ENCODE measurements at regions not wholly inside any gene's neighbourhood (a gene's known extent, or its start where the extent isn't known, plus 50 kb on each side); places are given as distances from the start of the nearest gene placed in this dataset.

DNA sequence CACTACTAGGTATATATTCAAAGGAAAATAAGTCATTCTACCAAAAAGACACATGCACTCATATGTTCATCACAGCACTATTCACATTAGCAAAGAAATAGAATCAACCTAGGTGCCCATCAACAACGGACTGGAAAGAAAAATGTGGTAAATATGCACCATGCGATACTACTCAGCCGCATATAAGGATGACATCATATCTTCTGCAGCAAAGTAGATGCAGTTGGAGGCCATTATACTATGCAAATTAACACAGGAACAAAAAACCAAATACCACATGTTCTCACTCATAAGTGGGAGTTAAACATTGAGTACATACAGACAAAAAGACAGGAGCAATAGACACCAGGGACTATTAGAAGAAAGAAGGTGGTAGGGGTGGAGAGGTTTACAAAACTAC is 412.1 kb upstream of the CWC22 start:
- H3K27me3 Mint-ChIP-seq, result no peaks in the 10 kb centered on the region
- H3K4me3 Mint-ChIP-seq, result no peak overlapping the region
- no peaks in the 10 kb centered on the region for H3K36me3 Mint-ChIP-seq (ENCODE audit: low read depth)
- ATAC-seq (no peak), DNase-seq (no peak)
- H3K4me1 Mint-ChIP-seq, result no peaks in the 10 kb centered on the region
- H3K27ac Mint-ChIP-seq, result no peak overlapping the region
- no peaks in the 10 kb centered on the region for H3K9me3 ChIP-seq (ENCODE audit: control insufficient read depth, low read length, poor library complexity, severe bottlenecking)

DNA sequence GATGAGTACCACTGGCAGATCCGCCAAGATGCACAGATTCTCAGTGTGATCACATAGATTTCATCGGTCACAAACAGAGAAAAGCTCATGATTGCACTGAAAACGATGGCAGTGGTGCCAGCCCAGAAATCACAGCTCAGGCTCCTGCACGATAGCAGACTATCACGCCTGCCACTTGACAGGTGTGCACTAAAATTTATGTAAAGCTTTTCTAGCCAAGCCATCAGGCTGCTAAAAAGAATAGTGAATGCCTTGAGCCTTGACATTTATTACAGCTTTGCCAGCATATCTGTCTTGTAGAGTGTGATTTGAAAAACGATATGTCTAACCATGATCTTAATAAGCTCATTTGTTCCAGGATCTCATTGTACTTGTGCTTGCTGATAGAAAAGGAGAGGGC is 409.5 kb upstream of the CWC22 start:
- no peaks in the 10 kb centered on the region for H3K27me3 Mint-ChIP-seq
- H3K4me1 Mint-ChIP-seq, result no peaks in the 10 kb centered on the region
- no peak for ATAC-seq
- no peaks in the 10 kb centered on the region for H3K36me3 Mint-ChIP-seq (ENCODE audit: low read depth)
- H3K4me3 Mint-ChIP-seq, result no peak overlapping the region
- no peaks in the 10 kb centered on the region for H3K9me3 ChIP-seq (ENCODE audit: control insufficient read depth, low read length, poor library complexity, severe bottlenecking)
- no peak overlapping the region for H3K27ac Mint-ChIP-seq
- DNase-seq, result no peak

DNA sequence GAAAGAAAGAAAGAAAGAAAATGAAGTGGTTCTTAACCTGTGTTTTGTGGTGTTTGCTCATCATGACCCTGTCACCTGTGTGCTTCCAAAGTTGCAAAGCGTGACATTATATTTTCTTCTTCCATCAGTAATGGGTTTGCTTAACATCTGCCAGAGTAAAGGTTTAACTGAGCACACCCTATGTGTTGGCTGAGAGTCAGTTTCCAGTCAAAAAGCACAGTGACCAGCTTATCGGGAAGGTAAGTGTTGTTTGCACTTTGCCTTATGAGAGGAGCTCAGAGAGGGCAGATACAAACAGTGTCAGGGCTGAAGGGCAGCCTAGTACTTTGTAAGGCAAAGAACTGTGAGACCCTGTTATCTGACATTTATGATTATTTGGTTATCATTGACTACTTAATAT is 406.2 kb upstream of the CWC22 start:
- no peak for ATAC-seq
- Mint-ChIP-seq H3K36me3 (ENCODE audit: low read depth) (no peaks in the 10 kb centered on the region), H3K27me3 (no peaks in the 10 kb centered on the region)

DNA sequence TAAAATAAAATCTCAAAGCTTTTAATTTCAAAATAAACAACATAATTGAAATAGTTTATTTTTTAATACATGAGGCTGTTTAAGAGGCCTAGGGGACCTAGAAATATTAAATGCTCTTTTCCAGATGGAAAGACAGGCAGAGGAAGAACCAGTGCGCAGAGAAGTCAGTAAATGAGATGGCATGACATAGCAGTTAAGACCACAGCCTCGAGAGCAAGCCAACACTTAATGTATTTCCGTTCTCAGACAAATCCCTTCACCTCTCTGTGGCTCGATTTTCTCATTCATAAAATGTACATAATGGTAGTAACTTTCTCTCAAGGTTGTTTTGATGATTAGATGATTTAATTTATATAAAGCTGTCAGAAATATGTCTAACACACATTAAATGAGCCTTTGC is 405.1 kb upstream of the CWC22 start:
- DNase-seq (no peak), ATAC-seq (no peak)
- Mint-ChIP-seq H3K4me3 (no peak overlapping the region), H3K36me3 (ENCODE audit: low read depth) (no peaks in the 10 kb centered on the region), H3K27ac (no peak overlapping the region), H3K27me3 (no peaks in the 10 kb centered on the region), H3K4me1 (no peaks in the 10 kb centered on the region)
- H3K9me3 ChIP-seq (ENCODE audit: control insufficient read depth, low read length, poor library complexity, severe bottlenecking), result no peaks in the 10 kb centered on the region

More for the DNA sequence above, 406.2 kb upstream of the CWC22 start:
- no peak overlapping the region for H3K4me3 Mint-ChIP-seq
- no peak for DNase-seq
- no peak overlapping the region for H3K27ac Mint-ChIP-seq
- H3K9me3 ChIP-seq (ENCODE audit: control insufficient read depth, low read length, poor library complexity, severe bottlenecking), result no peaks in the 10 kb centered on the region
- H3K4me1 Mint-ChIP-seq, result no peaks in the 10 kb centered on the region

DNA sequence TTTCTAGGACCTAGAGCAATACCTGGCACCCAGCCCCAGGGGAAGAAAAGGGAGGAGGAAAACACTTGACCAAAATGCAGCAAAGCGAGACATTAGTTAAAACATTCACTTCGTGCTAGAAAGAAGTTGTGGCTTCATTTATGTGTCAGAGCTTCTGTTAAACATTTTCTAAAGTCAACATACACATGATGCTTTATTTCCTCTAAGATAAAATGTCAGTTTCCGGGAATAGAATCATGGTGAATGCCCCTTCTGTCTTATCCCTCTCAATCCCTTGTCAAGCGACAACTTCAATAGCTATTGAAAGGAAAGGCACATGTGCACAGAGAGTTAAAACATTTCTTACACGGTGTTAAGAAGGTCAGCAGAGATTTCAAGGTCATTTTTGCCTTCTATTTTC is 404.6 kb upstream of the CWC22 start:
- Mint-ChIP-seq H3K36me3 (ENCODE audit: low read depth) (no peaks in the 10 kb centered on the region), H3K4me3 (no peak overlapping the region), H3K27me3 (no peaks in the 10 kb centered on the region), H3K4me1 (no peaks in the 10 kb centered on the region), H3K27ac (no peak overlapping the region)
- DNase-seq (no peak), ATAC-seq (no peak)
- H3K9me3 ChIP-seq (ENCODE audit: control insufficient read depth, low read length, poor library complexity, severe bottlenecking), result no peaks in the 10 kb centered on the region

DNA sequence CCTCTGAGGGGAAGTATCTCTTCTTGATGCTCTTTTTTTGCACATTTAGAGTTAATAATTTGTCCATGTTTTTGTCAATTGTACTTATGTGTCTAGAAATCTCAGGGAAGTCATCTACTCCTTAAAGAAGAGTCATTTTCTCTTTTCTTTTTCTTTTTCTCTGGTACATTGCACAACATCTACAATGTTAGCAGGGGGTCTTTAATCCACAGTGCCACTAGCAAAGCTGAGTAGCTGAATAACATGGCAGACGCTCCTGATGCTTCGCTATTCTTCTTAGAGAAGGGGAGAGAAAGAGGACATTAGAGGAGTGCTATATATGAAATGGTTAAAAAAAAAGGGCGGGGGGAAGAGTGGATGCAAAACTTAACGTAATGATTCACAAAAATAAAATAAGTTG is 399.6 kb upstream of the CWC22 start:
- no peak overlapping the region for H3K27ac Mint-ChIP-seq
- ATAC-seq (no peak), DNase-seq (no peak)
- H3K27me3 Mint-ChIP-seq, result no peaks in the 10 kb centered on the region
- no peaks in the 10 kb centered on the region for H3K4me1 Mint-ChIP-seq
- H3K4me3 Mint-ChIP-seq, result no peak overlapping the region
- no peaks in the 10 kb centered on the region for H3K36me3 Mint-ChIP-seq (ENCODE audit: low read depth)
- no peaks in the 10 kb centered on the region for H3K9me3 ChIP-seq (ENCODE audit: control insufficient read depth, low read length, poor library complexity, severe bottlenecking)

DNA sequence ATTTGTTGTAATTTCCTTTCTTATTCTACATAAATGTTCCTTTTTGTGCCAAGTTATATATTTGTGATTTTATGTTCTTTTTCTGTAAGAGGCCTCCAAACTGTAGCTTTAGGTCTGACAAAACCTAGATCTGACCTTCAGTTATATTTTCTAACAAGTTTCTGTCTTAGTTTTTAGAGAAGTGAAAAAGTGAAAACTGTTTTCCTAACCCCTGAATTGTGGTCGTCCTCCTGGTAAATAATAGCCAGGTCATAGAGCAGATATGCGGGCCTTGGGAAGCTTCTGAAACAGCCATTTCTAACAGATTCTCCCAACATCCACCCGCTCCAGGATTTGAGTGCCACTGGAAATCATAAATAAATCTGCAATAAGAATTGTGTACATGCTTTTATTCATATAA is 398.4 kb upstream of the CWC22 start:
- no peak for DNase-seq
- no peaks in the 10 kb centered on the region for H3K27me3 Mint-ChIP-seq
- no peaks in the 10 kb centered on the region for H3K36me3 Mint-ChIP-seq (ENCODE audit: low read depth)
- ATAC-seq, result no peak
- H3K4me3 Mint-ChIP-seq, result no peak overlapping the region
- H3K9me3 ChIP-seq (ENCODE audit: control insufficient read depth, low read length, poor library complexity, severe bottlenecking), result no peaks in the 10 kb centered on the region
- no peaks in the 10 kb centered on the region for H3K4me1 Mint-ChIP-seq
- no peak overlapping the region for H3K27ac Mint-ChIP-seq

DNA sequence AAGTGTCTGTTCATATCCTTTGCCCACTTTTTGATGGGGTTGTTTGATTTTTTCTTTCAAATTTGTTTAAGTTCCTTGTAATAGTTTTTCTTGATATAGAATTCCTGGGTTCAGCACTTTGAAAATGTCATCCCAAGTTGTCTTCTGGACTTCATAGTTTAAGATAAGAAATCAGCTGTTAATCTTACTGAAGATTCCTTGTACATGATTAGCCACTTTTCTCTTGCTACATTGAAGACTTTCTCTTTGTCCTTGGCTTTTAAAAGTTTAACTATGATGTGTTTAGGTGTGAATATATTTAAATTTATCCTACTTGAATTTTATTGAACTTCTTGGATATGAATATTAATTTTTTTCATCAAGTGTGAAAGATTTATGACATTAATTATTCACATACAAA is 387.2 kb upstream of the CWC22 start:
- Mint-ChIP-seq H3K27ac (no peak overlapping the region), H3K4me1 (no peaks in the 10 kb centered on the region), H3K36me3 (ENCODE audit: low read depth) (no peaks in the 10 kb centered on the region), H3K4me3 (no peak overlapping the region), H3K27me3 (no peaks in the 10 kb centered on the region)
- no peak for DNase-seq
- no peaks in the 10 kb centered on the region for H3K9me3 ChIP-seq (ENCODE audit: control insufficient read depth, low read length, poor library complexity, severe bottlenecking)
- no peak for ATAC-seq

DNA sequence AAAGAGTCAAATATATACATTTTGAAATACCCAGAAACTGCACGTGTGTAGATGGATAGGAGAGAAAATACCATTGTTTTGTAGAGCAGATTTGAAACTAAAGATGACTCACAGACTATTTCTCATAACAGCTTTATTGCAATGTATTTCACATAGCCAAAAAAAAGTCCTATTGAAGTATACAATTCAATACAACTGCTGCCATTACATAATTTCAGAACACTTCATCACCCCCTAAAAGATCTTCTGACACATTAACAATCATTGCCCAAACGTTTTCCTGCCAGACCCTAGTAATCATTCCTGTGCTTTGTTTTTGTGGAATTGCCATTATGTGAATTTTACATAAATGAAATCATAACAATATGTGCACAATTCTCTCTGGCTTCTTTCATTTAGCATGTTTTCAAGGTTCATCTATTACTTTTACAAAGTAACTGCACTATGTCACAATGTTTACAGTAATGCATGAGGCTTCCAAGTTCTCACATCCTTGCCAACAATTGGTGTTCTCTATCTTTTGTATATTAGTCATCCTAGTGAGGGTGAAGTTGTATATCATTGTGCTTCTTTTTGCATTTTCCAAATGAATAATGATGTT is 378.6 kb upstream of the CWC22 start:
- no peaks in the 10 kb centered on the region for H3K27me3 Mint-ChIP-seq
- H3K36me3 Mint-ChIP-seq (ENCODE audit: low read depth), result no peaks in the 10 kb centered on the region
- no peak for ATAC-seq
- no peak for DNase-seq
- H3K4me1 Mint-ChIP-seq, result no peaks in the 10 kb centered on the region
- H3K4me3 Mint-ChIP-seq, result no peak overlapping the region
- no peak overlapping the region for H3K27ac Mint-ChIP-seq
- no peaks in the 10 kb centered on the region for H3K9me3 ChIP-seq (ENCODE audit: control insufficient read depth, low read length, poor library complexity, severe bottlenecking)

DNA sequence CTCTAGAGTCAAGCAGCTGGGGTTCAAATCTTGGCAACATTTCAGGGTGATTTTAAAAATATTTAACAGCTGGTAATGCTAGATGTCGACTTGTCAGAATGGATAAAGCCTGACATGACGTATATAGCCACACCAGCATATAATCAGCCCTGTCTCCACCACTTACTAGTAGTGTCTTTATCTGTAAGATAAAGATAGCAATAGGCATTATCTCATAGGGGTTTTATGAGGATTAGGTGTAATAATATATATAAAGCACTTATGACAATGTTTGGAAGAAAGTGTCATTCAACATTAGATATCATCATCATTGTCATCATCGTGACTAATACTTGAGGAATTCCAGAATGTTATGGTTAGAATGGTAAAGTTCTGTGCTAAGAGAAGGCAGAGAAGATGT is 369.0 kb upstream of the CWC22 start:
- no peaks in the 10 kb centered on the region for H3K27me3 Mint-ChIP-seq
- H3K4me1 Mint-ChIP-seq, result no peaks in the 10 kb centered on the region
- ATAC-seq, result no peak
- no peak overlapping the region for H3K4me3 Mint-ChIP-seq
- DNase-seq, result no peak
- no peaks in the 10 kb centered on the region for H3K9me3 ChIP-seq (ENCODE audit: control insufficient read depth, low read length, poor library complexity, severe bottlenecking)
- H3K36me3 Mint-ChIP-seq (ENCODE audit: low read depth), result no peaks in the 10 kb centered on the region
- H3K27ac Mint-ChIP-seq, result no peak overlapping the region

DNA sequence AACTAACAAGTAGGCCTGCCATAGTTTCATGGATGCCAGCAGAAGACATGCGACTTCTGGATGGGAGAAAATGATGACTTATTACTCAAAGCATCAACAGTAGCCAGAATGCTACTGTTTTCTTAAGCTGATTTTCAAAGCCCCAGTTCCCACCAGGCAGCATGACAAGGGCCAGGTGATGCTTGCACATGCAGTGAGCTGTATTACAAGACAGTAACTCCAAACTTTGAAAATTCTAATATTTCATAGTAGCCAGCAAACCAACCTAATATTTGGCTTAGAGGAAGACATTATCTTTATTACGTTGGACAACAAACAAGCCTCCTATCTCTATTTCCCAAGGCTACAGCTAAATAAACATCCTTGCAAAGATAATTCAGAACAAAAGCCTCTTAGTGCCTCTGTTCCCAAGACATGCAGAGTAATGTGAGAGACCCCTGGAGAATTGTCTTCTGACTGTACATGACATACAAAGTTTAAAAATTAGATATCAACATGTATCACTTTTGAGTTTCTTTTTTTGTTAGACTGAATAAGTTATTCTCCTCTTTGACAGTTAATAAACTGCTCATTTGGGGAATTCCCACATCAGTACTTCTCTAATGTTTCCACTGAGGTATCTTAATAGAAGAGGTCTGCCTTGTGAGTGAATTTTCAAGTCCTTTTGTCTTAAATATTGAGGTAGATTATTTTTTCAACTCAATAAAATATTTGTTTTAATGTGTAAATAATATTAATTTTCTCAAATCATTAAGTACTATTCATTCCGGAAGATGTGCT is 367.6 kb upstream of the CWC22 start:
- H3K36me3 Mint-ChIP-seq (ENCODE audit: low read depth), result no peaks in the 10 kb centered on the region
- no peaks in the 10 kb centered on the region for H3K9me3 ChIP-seq (ENCODE audit: control insufficient read depth, low read length, poor library complexity, severe bottlenecking)
- no peak for ATAC-seq
- DNase-seq, result no peak
- no peaks in the 10 kb centered on the region for H3K4me1 Mint-ChIP-seq
- no peak overlapping the region for H3K4me3 Mint-ChIP-seq
- H3K27ac Mint-ChIP-seq, result no peak overlapping the region
- H3K27me3 Mint-ChIP-seq, result no peaks in the 10 kb centered on the region

DNA sequence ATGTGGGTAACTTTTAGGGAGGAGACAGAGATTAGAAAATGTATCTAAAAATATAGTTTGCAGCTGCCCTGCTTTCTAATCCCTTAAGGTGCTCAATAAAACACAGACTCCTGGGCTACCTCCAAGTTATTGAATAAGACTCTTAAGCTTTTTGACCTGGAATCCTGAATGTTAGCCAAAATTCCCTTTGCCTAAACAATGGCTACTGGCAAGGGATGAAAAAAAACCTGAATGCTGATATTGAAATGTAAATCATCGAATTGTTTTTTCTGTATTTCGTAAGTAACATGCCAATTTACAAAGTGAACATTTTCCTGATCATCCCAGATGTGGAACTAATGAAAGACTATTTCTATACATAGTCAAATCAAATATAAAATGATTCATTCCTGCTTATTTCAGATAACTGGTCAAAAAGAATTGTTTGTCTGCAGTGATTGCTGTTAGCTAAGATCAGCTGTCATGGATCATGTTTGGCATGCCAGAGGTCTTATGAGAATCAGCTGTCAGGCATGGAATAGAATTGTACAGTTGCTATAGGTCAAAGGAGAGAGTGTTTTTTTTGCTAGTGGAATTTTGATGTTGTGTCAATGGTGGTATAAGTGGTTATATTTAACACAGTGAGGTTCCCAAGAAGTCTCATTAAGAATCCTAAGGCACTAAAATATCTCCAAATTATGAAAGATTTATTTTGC is 363.6 kb upstream of the CWC22 start:
- no peak overlapping the region for H3K4me3 Mint-ChIP-seq
- H3K27ac Mint-ChIP-seq, result no peak overlapping the region
- ATAC-seq, result no peak
- DNase-seq, result no peak
- H3K27me3 Mint-ChIP-seq, result no peaks in the 10 kb centered on the region
- H3K36me3 Mint-ChIP-seq (ENCODE audit: low read depth), result no peaks in the 10 kb centered on the region
- H3K9me3 ChIP-seq (ENCODE audit: control insufficient read depth, low read length, poor library complexity, severe bottlenecking), result no peaks in the 10 kb centered on the region
- no peaks in the 10 kb centered on the region for H3K4me1 Mint-ChIP-seq

DNA sequence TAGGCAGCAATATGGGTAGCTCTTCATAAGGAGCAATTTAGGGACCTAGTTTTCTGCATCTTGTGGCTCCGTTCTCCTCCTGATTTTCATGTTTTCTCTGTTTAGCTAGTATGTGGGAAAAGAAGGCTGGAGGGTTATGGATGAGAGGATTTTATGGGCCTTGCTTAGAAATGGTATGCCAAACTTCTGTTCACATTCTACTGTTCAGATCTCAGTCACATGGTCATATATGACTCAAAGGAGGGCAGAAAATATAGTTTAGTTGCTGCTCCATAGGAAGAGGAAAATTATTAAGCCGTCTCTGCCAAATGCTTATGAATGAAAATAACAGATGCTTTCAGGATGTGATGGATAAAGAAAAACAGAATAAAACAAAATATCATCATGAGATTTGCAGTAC is 361.8 kb upstream of the CWC22 start:
- no peaks in the 10 kb centered on the region for H3K27me3 Mint-ChIP-seq
- H3K4me1 Mint-ChIP-seq, result no peaks in the 10 kb centered on the region
- no peak overlapping the region for H3K4me3 Mint-ChIP-seq
- H3K36me3 Mint-ChIP-seq (ENCODE audit: low read depth), result no peaks in the 10 kb centered on the region
- H3K27ac Mint-ChIP-seq, result no peak overlapping the region
- H3K9me3 ChIP-seq (ENCODE audit: control insufficient read depth, low read length, poor library complexity, severe bottlenecking), result no peaks in the 10 kb centered on the region
- ATAC-seq (no peak), DNase-seq (no peak)

DNA sequence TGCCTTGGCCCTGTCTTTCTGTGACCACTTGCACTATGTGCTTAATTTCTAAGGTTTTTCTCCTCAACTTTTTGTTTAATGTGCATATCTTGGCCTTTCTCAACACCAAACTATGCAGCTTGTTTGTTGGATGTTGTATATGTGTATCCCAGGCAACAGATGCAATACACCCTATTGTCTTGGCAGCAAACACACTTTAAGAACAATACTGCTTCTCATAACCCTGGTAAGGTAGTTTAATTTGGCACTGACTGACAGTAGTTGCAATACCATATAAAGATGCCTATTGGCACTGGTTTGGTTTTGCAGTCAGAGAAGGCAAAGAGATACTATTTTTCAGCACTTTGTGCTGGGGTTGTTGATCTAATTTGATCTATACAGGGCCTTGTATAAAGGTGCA is 360.7 kb upstream of the CWC22 start:
- Mint-ChIP-seq H3K4me3 (no peak overlapping the region), H3K36me3 (ENCODE audit: low read depth) (no peaks in the 10 kb centered on the region), H3K4me1 (no peaks in the 10 kb centered on the region), H3K27me3 (no peaks in the 10 kb centered on the region), H3K27ac (no peak overlapping the region)
- ATAC-seq (no peak), DNase-seq (no peak)
- no peaks in the 10 kb centered on the region for H3K9me3 ChIP-seq (ENCODE audit: control insufficient read depth, low read length, poor library complexity, severe bottlenecking)

Measured in T-helper 17 cell (primary cell).